ENCODE measurements at regions not wholly inside any gene's neighbourhood (a gene's known extent, or its start where the extent isn't known, plus 50 kb on each side); places are given as distances from the start of the nearest gene placed in this dataset.
A peak's percentile ranks its signal among the peaks of the same experiment; 100 is the strongest.
"Not testable (repeated sequence)": the region's sequence is repeated elsewhere in the genome, so short reads cannot be mapped to it uniquely, and the experiment has no call there.

GRCh38 chr3:177891569-177891968, 644.7 kb upstream of the KCNMB2 start:
- DNase-seq (ENCODE audit: low read depth); in situ Hi-C loops (cut with HindIII; ENCODE audit: low pct_unique_long_range_greater_than_20kb, low sequenced_read_pairs): not testable (repeated sequence)

- in situ Hi-C loops (cut with HindIII; ENCODE audit: low pct_unique_long_range_greater_than_20kb, low sequenced_read_pairs): no loop called here
- no peak for DNase-seq (ENCODE audit: low read depth)
Observed at GRCh38 chr3:177893331-177893730, 642.9 kb upstream of the KCNMB2 start.

DNA sequence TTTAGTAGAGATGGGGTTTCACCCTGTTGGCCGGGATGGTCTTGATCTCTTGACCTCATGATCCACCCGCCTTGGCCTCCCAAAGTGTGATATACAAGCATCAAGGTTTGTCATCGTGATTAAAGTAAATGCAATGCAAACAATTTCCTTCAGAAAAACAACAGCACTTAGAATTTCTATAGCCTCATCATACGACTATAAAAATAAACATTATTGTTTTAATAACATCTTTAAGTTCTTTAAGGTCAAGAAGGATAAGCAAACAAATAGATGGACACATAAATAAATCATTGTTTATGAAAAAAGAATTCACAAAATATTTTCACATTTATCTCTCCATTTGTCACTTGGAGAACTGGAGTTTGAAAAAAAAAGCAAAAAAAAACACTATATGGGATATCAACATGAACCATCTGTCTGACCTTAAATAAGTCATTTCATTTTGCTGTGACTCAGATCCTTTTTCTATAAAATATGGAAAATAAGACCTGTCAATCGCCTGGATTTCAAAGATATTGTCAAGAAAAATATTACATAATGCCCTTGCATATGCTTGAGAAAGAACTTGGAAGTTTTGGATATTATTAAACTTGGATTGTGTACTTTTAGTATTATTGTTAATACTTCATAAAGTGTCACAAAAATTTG, 642.0 kb upstream of the KCNMB2 start:
- in situ Hi-C loops (cut with HindIII; ENCODE audit: low pct_unique_long_range_greater_than_20kb, low sequenced_read_pairs): no loop called here
- no peak for DNase-seq (ENCODE audit: low read depth)

DNA sequence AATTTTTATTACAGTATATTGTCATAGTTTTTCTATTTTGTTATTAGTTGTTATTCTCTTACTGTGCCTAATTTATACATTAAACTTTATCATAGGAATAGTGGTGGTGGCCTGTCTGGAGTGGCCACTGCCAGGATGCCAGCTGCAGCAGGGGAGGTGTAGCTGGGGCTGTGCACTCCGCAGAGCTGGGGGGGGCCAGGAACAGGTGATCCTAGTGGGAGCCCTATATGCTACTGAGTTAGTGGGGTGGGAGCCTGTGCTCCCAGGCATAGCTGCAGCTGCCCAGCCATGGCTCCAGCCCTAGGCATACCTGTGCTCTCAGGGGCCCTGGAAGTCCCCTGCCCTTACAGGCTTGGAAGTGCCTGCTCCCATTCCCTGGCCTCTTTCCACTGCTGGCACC, 638.1 kb upstream of the KCNMB2 start:
- DNase-seq (ENCODE audit: low read depth): no peak
- in situ Hi-C loops (cut with HindIII; ENCODE audit: low pct_unique_long_range_greater_than_20kb, low sequenced_read_pairs): no loop called here

DNA sequence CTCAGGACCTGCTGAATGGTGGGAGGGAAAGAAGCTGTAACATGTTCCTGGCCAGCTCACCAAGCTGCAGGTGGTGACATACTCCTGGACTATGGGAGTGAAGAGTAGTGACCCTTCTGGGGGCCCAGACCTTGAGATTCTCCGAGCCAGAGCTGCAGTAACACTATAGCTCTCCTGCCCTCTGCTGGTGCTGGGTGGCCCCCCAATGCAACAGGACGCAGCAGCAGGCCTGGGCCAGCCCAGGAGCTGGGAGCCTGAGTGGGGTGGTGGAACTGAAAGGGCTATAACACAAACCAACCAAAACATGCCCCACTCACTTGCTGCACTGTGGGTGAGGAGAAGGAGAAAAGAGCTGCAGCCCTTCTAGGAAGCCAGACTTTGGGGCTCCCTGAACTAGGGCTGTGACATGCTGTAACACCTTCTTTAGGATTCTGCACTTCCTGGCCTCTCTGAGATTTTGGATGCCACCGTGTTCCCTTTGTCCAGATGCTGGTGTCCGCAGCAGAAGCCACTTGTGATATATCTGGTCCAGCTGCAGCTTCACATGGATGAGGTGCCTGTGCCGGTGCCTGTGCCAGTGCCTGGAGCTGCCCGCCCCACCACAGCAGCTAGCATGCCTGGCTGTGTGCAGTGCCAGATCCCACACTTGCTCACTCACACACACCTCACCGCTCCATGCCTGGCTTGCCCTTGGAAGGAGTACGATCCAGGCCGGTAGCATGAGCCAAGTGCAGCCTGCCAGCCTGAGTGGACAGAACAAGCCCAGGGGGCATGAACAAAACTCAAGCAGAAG, 636.8 kb upstream of the KCNMB2 start:
- in situ Hi-C loops (cut with HindIII; ENCODE audit: low pct_unique_long_range_greater_than_20kb, low sequenced_read_pairs): no loop called here

GRCh38 chr3:177902876-177903275, 633.4 kb upstream of the KCNMB2 start:
- in situ Hi-C loops (cut with HindIII; ENCODE audit: low pct_unique_long_range_greater_than_20kb, low sequenced_read_pairs): no loop called here
- DNase-seq (ENCODE audit: low read depth): no peak

More for the DNA sequence above, 636.8 kb upstream of the KCNMB2 start:
- DNase-seq (ENCODE audit: low read depth): no peak

- in situ Hi-C loops (cut with HindIII; ENCODE audit: low pct_unique_long_range_greater_than_20kb, low sequenced_read_pairs): no loop called here
- no peak for DNase-seq (ENCODE audit: low read depth)
Observed at GRCh38 chr3:177904621-177905020, 631.6 kb upstream of the KCNMB2 start.

DNA sequence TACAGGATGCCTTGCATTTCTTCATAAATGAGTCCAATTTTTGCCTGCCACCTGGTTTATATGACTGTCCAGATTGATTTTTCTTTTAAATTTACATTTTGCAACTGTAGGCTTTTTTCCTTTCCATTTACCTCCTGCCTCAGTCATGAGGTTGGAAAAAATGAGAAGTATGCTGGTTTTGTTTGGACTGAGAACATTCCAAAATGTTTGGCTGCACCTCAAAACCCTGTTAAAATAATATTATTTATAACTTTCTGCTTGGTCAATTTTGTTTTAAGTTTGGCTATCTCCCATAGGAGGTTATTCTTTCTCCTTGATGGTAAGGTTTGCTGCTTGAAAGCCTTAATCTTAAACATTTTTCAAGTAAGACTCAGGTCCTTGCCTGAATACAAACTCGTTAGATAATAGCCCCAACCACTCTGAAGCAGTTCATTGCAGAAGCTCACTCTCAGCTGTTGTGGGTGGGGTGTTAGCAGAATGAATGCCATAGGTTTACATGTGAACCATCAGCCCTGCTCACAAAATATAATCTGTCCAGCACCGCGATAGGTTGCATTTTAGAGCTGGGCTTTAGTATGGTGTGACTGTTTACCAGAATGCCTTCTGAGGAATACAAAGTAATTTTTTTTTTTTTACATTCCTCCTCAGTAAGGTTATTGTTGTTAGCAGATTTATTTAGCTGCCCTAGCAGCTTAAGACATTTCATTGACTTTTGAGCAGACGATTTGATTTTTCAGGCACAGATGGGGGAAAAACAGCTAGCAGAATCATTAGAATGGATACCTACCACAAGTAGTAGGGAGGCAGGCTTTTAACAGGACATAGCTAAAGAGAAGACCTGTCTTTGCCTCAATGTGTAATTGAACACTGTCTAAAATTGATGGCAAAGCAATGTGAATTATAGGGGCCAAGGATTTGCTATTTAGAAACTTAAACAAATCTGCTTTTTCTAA, 630.8 kb upstream of the KCNMB2 start:
- in situ Hi-C loops (cut with HindIII; ENCODE audit: low pct_unique_long_range_greater_than_20kb, low sequenced_read_pairs): no loop called here
- peak; percentile 83 for DNase-seq (ENCODE audit: low read depth)

DNA sequence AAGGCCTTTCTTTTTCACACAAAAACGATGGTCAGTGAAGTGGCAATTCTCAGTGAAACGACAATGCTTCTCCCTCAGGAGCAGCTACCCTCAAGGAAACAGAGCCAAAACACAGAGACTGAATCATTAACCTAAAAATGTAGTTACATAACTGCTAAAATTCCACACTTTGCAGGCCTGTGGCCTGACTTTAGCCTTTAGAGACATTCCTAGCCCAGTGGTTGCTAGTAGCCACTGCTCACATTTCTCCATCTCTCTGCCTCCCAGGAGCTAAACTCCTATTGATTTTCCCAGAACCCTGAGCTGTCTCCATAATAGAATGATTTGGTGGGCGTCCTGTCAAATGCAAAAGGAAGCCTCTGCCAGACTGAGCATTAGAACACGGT, 630.1 kb upstream of the KCNMB2 start:
- in situ Hi-C loops (cut with HindIII; ENCODE audit: low pct_unique_long_range_greater_than_20kb, low sequenced_read_pairs): no loop called here
- DNase-seq (ENCODE audit: low read depth): peak; percentile 56

GRCh38 chr3:177906578-177907229, 629.5 kb upstream of the KCNMB2 start:
- no peak for DNase-seq (ENCODE audit: low read depth)
- in situ Hi-C loops (cut with HindIII; ENCODE audit: low pct_unique_long_range_greater_than_20kb, low sequenced_read_pairs): no loop called here

DNA sequence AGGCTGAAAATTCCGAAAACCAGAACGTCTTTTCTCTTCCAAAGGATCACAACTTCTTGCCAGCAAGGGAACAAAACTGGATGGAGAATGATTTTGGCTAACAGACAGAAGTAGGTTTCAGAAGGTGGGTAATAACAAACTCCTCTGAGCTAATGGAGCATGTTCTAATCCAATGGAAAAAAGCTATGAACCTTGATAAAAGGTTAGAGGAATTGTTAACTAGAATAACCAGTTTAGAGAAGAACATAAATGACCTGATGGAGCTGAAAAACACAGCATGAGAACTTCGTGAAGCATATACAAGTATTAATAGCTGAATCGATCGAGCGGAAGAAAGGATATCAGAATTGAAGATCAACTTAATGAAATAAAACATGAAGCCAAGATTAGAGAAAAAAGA, 626.7 kb upstream of the KCNMB2 start:
- in situ Hi-C loops (cut with HindIII; ENCODE audit: low pct_unique_long_range_greater_than_20kb, low sequenced_read_pairs): not testable (repeated sequence)

GRCh38 chr3:177914224-177914623, 622.0 kb upstream of the KCNMB2 start:
- no peak for DNase-seq (ENCODE audit: low read depth)
- in situ Hi-C loops (cut with HindIII; ENCODE audit: low pct_unique_long_range_greater_than_20kb, low sequenced_read_pairs): no loop called here

More for the DNA sequence above, 626.7 kb upstream of the KCNMB2 start:
- DNase-seq (ENCODE audit: low read depth): not testable (repeated sequence)

DNA sequence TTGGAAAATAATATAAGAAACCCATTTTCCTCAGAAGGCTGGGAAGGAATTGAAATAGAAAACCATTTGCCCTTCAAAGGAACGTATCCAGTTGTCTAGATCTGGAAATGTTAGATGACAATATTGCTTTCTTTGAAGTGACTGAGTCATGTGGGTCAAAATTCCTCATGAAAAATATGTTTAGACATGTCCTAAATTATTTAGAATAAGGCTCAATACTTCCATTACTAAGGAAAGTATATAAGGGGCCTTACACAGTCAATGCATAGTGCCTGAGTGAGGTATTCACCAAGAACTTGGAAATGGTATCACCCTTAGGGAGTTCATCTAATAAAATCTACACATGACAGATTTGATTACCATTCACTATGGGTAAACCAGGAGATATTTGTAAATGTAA, 619.8 kb upstream of the KCNMB2 start:
- DNase-seq (ENCODE audit: low read depth): no peak
- in situ Hi-C loops (cut with HindIII; ENCODE audit: low pct_unique_long_range_greater_than_20kb, low sequenced_read_pairs): no loop called here

DNA sequence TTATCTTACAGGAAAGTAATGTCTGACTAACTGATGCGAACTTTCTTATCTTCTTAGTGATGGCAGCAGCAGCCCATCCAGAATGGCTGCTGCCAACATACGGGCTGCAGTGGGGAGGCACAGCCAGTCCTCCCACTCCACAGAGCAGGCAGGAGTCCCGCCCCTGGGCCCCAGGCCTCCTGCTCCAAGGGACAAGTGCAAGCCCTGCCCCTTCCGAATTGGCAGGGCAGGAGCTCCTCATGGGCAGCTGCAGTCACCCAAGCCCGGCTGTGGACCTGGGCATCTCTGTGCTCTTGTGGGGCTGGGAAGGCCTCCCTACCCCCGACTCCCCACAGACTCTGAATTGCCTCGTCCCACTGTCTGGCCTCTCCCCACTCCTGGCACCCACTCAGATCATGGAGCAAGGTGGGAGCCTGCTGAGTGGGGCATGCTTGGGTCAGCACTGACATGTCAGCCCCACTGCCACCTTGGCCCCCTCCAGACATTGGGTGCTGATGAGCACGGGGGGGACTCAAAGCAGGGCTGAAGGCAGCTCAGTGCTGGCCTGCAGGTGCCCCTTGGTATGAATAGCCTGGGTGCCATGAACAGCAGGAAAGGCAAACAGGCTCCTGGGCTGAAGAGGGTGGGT, 618.9 kb upstream of the KCNMB2 start:
- DNase-seq (ENCODE audit: low read depth): no peak
- in situ Hi-C loops (cut with HindIII; ENCODE audit: low pct_unique_long_range_greater_than_20kb, low sequenced_read_pairs): no loop called here

GRCh38 chr3:177921153-177921552, 615.1 kb upstream of the KCNMB2 start:
- no peak for DNase-seq (ENCODE audit: low read depth)
- in situ Hi-C loops (cut with HindIII; ENCODE audit: low pct_unique_long_range_greater_than_20kb, low sequenced_read_pairs): no loop called here

DNA sequence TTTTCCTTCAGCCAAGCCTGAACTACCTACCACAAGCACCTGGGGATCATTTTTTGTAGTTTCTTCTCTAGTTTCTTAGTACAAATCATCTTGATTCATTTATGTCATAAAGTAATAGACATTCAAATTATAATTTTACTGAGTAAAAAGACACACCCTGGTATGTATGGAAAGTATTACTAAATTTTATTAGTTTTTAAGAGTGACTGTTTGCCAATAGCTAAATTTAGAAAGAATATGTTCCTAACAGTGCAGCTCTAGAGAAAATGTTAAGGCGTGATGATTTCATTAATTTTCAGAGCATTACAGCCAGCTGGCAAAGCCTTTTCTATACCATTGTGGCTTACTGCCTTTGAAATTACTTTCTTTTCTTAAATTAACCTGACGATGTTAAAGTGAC, 612.0 kb upstream of the KCNMB2 start:
- no peak for DNase-seq (ENCODE audit: low read depth)
- in situ Hi-C loops (cut with HindIII; ENCODE audit: low pct_unique_long_range_greater_than_20kb, low sequenced_read_pairs): no loop called here

GRCh38 chr3:177928172-177928873, 607.9 kb upstream of the KCNMB2 start:
- DNase-seq (ENCODE audit: low read depth): peak; percentile 72
- in situ Hi-C loops (cut with HindIII; ENCODE audit: low pct_unique_long_range_greater_than_20kb, low sequenced_read_pairs): no loop called here

Data from Caki2 (cell line).